NCI-H1417 (cell line): ENCODE measurements at regions not wholly inside any gene's neighbourhood (a gene's known extent, or its start where the extent isn't known, plus 50 kb on each side); places are given as distances from the start of the nearest gene placed in this dataset.
"Not testable (repeated sequence)": the region's sequence is repeated elsewhere in the genome, so short reads cannot be mapped to it uniquely, and the experiment has no call there.

Source experiments
- DNase-seq, 3 experiments: peaks; one replicate each; lab custom pipeline; 2025; lab: John Stamatoyannopoulos, UW

- DNase-seq: no peak
Measured at GRCh38 chr14:66273261-66273832, 212.8 kb upstream of the CCDC196 start.

GRCh38 chr14:66278418-66278817 is 207.8 kb upstream of the CCDC196 start:
- DNase-seq: not testable (repeated sequence)

- no peak for DNase-seq
Measured at GRCh38 chr14:66281036-66281776, 205.0 kb upstream of the CCDC196 start.

- DNase-seq: no peak
Measured at GRCh38 chr14:66284346-66284745, 201.8 kb upstream of the CCDC196 start.

GRCh38 chr14:66288511-66288910 is 197.7 kb upstream of the CCDC196 start:
- DNase-seq: no peak

- DNase-seq: no peak
Measured at GRCh38 chr14:66291756-66292155, 194.4 kb upstream of the CCDC196 start.

GRCh38 chr14:66293533-66294105 is 192.6 kb upstream of the CCDC196 start:
- peak in 1 of 3 experiments; percentile 7 for DNase-seq

- DNase-seq: no peak
Measured at GRCh38 chr14:66295386-66295785, 190.8 kb upstream of the CCDC196 start.

GRCh38 chr14:66300886-66301285 is 185.3 kb upstream of the CCDC196 start:
- no peak for DNase-seq

GRCh38 chr14:66306101-66306500 is 180.1 kb upstream of the CCDC196 start:
- DNase-seq: no peak

GRCh38 chr14:66311058-66311457 is 175.1 kb upstream of the CCDC196 start:
- no peak for DNase-seq

- DNase-seq: peak in 1 of 3 experiments; percentile 48
Measured at GRCh38 chr14:66311990-66312389, 174.2 kb upstream of the CCDC196 start.

- no peak for DNase-seq
Measured at GRCh38 chr14:66312451-66312850, 173.7 kb upstream of the CCDC196 start.

GRCh38 chr14:66315098-66315497 is 171.1 kb upstream of the CCDC196 start:
- DNase-seq: no peak

- peak in 1 of 3 experiments; percentile 90 for DNase-seq
Measured at GRCh38 chr14:66315548-66315947, 170.6 kb upstream of the CCDC196 start.

- DNase-seq: peak in 1 of 3 experiments; percentile 4
Measured at GRCh38 chr14:66322564-66322963, 163.6 kb upstream of the CCDC196 start.

- DNase-seq: no peak
Measured at GRCh38 chr14:66330228-66330627, 155.9 kb upstream of the CCDC196 start.

GRCh38 chr14:66330916-66331315 is 155.3 kb upstream of the CCDC196 start:
- DNase-seq: no peak

- not testable (repeated sequence) for DNase-seq
Measured at GRCh38 chr14:66333293-66333692, 152.9 kb upstream of the CCDC196 start.

- DNase-seq: no peak
Measured at GRCh38 chr14:66341239-66341638, 144.9 kb upstream of the CCDC196 start.

GRCh38 chr14:66345986-66346385 is 140.2 kb upstream of the CCDC196 start:
- DNase-seq: no peak

- no peak for DNase-seq
Measured at GRCh38 chr14:66351310-66351709, 134.9 kb upstream of the CCDC196 start.

GRCh38 chr14:66359500-66359899 is 126.7 kb upstream of the CCDC196 start:
- peak; percentile 39 to 90 (median 77) for DNase-seq
